ENCODE measurements at regions not wholly inside any gene's neighbourhood (a gene's known extent, or its start where the extent isn't known, plus 50 kb on each side); places are given as distances from the start of the nearest gene placed in this dataset.

DNA sequence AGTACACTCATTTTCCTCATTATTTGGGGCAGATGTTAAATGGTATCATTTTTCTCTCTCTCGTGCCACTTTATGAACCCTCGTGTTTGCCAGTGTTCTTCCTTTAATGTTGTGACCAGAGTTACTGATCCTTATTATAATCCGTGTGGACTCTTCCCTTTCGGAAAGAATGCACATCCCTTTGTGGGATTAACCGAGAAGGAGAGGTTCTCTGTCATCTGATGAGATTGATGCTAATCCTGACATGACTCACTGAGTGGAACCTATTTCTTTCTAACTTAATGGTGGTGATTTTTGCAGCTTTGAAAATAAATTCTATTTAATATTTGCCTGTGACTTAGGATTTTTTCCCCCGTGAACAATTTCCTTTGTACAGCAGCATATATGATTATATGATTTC is 300.0 kb upstream of the MAN1A1 start:
- TF ChIP-seq, protein P1, sequence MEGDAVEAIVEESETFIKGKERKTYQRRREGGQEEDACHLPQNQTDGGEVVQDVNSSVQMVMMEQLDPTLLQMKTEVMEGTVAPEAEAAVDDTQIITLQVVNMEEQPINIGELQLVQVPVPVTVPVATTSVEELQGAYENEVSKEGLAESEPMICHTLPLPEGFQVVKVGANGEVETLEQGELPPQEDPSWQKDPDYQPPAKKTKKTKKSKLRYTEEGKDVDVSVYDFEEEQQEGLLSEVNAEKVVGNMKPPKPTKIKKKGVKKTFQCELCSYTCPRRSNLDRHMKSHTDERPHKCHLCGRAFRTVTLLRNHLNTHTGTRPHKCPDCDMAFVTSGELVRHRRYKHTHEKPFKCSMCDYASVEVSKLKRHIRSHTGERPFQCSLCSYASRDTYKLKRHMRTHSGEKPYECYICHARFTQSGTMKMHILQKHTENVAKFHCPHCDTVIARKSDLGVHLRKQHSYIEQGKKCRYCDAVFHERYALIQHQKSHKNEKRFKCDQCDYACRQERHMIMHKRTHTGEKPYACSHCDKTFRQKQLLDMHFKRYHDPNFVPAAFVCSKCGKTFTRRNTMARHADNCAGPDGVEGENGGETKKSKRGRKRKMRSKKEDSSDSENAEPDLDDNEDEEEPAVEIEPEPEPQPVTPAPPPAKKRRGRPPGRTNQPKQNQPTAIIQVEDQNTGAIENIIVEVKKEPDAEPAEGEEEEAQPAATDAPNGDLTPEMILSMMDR (optimal IDR thresholded peaks at IDR 0.05 in 1 of 3, IDR thresholded peaks at IDR 0.05 in 1 of 3, conservative IDR thresholded peaks at IDR 0.05 in 1 of 3; ENCODE audit: extremely low read depth in 1 of 3, insufficient read depth in 2 of 3, low read length in 3 of 3), result no peak
- no peak for TF ChIP-seq EZH2 (IDR thresholded peaks at IDR 0.05; ENCODE audit: low read length)

All from keratinocyte (primary cell).